ENCODE measurements at regions not wholly inside any gene's neighbourhood (a gene's known extent, or its start where the extent isn't known, plus 50 kb on each side); places are given as distances from the start of the nearest gene placed in this dataset.
"Not testable (repeated sequence)": the region's sequence is repeated elsewhere in the genome, so short reads cannot be mapped to it uniquely, and the experiment has no call there.

- no peak for DNase-seq (ENCODE audit: low read depth in 2 of 2)
Observed at GRCh38 chr6:10128721-10129120, 286.2 kb downstream of the TFAP2A start.

DNA sequence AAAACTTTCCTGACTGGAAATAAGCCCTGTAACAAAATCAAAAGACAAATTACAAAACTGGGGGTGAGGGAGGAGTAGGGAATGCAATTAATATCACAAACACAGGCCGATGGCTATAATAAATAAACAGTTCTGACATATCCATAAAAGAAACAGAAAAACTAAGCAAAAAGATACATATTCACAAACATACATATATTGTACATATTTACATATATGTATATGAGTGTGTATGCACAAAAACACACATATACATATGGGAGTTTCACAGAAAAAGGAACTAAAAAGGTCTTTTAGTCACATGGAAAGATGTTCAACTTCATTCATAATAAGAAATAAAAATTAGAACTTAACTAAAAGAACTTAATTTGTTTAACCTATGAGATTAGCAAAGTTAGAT, 292.7 kb downstream of the TFAP2A start:
- no peak for DNase-seq (ENCODE audit: low read depth in 2 of 2)

DNA sequence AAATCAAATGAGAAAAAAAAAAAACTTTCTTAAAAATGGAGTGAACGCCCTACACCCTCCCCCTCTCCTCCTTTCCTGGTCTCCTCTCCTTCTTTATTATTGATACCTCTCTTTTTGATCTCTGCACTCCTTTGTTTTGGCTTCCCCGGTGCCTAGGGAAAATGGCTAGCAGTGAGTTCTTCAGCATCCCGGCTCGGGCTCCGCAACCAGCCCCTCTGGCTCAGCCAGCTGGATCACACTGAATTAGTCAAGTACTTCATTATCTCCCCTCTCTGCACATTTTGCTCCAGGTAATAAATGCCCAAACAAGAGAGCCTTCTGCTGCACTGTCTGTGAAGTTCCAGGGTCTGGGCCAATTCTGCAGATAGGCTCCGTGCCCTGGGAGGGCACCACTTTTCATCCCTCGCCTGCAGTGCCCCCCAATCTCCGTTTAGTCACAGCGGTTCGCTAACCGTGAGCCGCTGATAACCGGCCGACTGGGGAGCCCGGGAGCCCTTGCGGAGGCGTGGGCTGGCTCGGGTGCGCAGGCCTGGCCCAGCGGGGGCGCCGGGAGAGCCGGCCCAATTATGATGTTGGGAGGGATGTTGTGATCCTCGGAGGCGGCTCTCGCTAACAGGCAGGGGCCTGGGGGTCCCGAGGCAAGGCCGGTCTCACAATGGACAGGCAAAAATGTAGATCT, 301.9 kb downstream of the TFAP2A start:
- no peak for DNase-seq (ENCODE audit: low read depth in 2 of 2)

DNA sequence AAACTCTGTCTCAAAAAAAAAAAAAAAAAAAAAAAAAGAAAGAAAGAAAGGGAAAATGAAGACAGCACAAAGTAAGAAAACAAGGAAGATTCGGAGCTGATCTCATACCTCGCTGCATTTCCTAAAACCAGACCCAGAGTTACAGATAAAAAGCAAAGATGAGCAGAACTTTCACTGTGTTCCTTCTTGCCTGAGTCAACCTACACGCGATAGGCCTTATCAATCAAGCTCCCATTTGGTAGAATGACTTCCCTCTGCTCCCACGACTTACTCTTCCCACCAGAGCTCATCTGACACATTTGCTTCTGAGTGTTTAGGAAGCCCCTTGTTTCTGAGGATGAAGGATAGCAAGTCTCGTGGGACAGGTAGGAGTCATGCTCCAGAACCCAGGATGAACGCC, 302.9 kb downstream of the TFAP2A start:
- no peak for DNase-seq (ENCODE audit: low read depth in 2 of 2)

DNA sequence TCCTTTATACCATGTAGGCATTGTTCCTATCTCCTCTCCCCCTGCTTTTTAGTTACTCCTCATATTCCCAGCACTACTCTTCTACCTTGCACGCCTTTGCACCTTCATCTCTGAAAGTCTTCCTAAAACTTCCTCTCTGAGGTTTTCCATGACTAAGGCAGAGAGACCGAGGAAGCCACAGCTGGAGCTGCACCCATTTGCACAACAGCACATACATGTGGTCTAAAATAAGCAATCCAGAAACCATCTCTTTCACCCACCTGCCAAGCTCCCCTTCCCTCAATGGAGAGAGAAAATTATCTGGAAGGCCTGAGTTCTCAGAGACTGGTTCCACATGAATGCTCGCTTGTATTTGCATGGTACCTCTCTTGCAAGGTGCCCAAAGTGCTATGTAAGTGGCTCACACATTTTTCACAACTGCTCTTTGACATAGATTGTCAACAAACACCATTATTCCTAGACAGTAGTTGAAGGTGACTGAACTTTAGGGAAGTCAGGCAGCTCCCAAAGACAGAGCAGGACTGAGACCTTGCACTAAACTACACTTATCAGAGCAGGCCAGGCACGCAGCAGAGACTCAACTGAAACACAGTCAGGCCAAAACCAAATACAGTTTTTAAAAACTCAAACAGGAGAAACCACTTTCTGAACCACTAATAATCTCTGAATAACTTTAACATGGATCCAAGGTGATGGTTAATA, 313.2 kb downstream of the TFAP2A start:
- no peak for DNase-seq (ENCODE audit: low read depth in 2 of 2)

DNA sequence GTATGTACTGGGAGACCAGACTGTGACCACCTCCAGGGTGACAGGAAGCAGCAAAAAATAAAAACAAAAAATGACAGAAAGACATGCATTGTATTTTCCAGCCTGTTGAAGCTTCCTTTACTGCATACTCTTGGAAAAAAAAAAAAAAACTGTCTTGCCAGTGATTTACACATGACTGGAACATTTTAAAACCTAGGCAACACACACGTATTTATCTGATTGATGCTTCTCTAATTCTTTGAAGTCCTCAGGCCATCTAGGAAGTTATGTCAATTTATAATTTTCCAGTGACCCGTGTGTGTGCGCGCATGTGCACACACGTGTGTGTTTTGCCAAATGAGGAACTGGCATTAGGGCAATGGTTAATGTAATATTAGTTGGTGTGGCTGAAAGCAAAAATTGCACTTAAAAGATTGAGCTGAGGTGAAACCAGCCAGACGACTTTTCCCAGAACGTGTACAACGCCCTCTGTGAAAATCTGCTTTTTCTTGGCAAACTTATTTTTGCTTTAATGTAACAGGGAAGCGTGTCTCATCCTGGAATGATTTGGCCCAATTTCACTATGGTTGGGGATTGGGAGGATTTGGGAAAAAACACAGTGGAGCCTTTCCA, 315.2 kb downstream of the TFAP2A start:
- no peak for DNase-seq (ENCODE audit: low read depth in 2 of 2)

DNA sequence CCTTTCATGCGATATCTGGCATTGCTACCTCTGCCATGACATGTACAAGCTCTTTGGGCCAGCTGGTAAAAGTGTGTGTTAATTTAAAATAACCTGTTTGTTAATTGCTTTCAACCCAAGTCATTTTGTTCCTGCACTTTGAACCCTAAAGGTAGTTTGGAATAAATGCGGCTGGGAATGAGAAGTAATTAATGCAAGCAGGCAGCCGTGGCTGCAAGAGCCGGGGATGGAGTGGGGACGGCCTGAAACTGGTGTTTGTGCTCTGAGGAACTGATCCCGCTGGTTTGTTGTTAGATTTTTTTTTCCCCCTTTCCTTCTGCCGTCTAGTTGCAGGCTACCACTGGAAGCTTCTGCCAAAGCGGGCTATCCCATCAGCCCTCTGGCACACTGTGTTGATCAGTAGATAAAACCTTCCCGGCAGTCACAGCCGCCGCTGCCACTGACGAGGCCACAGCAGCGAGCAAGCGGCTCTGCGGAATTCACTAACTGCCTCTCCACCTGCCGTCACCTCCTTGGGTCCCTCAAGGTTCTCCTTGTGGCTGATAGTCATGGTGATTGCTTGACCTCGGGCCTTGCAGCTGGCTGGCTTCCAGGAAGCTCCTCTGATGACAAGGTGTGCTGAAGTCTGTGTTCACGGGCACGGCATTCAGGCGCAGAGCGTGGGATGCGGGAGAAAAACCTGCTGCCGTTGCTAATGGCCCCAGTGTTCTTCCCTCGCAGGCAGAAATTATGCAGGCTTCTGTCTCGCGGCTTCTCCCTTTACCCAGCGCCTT, 315.9 kb downstream of the TFAP2A start:
- no peak for DNase-seq (ENCODE audit: low read depth in 2 of 2)

GRCh38 chr6:10093282-10093681, 321.6 kb downstream of the TFAP2A start:
- DNase-seq (ENCODE audit: low read depth in 2 of 2): no peak

DNA sequence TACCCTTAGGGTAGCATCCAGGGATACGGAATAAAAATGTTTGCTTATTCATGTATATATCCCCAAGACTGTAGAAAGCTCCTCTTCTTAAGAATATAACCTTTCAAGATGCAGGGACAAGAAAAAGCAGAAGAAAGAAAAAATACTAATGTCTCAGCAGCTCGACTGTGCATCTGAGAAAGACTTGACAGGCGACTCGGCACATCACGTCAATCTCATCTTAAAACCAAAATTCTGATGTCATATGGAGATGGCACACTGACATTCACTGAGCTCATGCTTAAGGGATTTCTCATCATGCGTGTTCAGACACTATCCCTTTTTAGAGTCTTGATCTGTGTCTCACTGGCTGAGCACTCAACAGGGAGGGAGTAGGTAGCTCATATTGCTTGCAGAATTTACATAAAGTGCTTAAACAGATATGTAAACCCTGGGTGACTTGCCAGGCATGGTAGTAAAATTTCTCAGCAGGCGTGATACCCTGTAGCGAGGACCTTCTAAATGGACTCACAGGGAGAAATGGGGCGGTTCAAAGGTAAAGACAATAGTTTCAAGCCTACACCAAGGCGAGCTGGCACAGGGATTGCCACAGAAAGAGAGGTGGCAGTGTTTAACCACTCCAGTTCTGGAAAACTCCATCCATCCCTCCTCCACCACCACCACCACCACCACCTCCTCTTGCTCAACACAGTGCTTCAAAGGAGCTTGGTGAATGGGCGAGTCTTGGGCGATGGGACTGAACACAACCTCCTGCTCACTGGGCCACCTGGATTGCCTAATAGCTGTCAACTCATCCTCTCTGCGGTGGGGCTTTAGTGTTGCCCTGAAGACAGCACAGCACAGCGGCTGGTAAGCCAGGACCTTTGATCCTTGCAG, 330.5 kb downstream of the TFAP2A start:
- DNase-seq (ENCODE audit: low read depth in 2 of 2): no peak

GRCh38 chr6:10082385-10082784, 332.5 kb downstream of the TFAP2A start:
- DNase-seq (ENCODE audit: low read depth in 2 of 2): no peak

- no peak for DNase-seq (ENCODE audit: low read depth in 2 of 2)
Observed at GRCh38 chr6:10081957-10082356, 332.9 kb downstream of the TFAP2A start.

DNA sequence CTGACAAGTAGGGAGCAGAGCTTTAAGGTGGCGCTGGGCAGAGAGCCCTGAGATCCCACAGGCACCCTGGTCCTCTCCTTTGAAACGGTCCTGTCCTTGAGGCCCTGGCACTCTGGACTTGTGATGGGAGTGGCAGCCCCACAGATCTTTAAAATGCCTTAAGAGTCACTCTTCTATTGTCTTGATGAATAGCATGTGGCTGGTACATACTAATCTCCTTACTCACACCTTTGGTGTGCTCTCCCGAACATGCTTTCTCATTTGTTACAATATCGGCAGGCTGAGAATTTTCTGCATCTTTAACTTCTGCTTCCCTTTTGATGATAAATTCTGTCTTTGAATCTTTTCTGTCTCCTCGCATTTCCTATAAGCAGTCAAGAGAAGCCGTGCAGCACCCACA, 333.8 kb downstream of the TFAP2A start:
- DNase-seq (ENCODE audit: low read depth in 2 of 2): no peak

DNA sequence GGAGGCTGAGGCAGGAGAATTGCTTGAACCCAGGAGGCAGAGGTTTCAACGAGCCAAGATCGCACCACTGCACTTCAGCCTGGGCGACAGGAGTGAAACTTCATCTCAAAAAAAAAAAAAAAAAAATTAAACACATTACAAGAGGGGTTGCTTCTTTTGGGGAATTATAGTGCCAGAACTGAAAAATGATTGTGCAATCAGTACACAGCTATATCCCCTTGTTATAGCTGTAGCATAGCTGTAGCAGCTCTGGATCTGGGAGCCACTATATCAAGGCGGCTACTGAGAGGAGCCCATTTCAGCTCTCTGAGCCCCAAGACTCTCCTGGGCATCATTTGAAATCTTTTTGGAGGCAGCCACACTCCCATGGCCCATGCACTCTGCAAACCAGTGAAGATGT, 334.3 kb downstream of the TFAP2A start:
- no peak for DNase-seq (ENCODE audit: low read depth in 2 of 2)

DNA sequence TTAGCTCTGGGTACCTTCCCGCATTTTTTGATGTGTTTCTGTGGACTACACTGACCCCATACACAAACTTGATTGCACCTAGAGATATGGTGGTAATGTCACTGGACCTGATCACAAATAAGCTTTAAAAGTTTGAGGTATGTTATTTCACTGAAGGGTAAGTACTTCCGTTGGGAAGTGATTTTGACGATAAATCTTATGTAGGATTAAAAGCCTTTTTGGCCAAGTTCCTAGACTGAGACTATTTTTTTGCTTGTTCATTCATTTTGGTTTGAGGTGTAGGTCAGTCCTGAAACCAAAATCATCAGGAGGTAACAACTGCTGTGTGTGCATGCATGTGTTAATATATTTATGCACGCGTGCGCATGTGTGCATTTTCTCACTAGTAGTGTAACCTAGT, 336.3 kb downstream of the TFAP2A start:
- no peak for DNase-seq (ENCODE audit: low read depth in 2 of 2)

GRCh38 chr6:10074726-10075125, 340.1 kb downstream of the TFAP2A start:
- not testable (repeated sequence) for DNase-seq (ENCODE audit: low read depth in 2 of 2)

DNA sequence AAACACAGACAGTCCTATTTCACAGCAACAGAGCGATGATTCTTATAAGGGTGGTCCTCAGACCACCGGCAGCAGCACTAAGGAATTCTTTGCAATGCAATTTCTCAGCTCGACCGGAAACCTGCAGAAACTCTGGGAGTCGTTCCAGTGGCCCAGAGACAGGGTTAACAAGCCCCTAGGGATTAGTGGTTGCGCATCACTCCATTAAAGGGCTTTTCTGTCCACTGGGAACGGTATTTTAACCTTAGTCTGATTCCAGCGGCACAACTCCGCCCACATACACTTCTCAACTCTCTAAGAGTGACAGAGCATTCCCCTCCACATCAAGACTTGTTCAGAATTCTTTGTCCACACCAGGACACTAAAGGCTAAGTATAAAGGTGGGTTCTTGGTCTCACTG, 341.5 kb downstream of the TFAP2A start:
- DNase-seq (ENCODE audit: low read depth in 2 of 2): no peak

DNA sequence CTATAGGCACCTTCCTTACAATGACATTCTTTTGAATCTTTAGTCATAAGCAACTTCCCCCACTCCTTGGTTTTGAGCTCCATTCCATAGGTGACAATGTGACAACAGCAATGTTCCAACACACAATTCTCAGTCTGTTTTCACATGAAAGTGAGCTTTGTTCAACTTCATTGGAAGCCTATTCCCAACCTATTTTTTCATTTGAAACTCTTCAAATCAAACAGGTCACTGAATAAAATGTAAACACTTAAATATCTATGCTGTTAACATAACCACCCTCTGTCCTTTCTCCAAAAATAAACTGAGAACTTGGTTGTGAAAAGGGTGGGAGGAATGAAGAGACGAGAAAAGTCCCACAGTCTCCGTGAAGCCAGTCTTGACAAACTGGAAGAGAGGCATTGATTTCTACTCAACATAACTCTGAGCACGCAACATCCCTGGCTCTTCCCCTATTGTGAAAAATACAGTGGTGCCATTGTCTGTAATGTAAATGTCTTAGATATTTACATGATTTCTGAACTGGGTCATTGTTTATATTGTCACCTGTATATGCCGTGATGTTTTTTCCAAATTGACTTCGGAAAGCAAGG, 343.1 kb downstream of the TFAP2A start:
- DNase-seq (ENCODE audit: low read depth in 2 of 2): no peak

- no peak for DNase-seq (ENCODE audit: low read depth in 2 of 2)
Observed at GRCh38 chr6:10060004-10060403, 354.9 kb downstream of the TFAP2A start.

DNA sequence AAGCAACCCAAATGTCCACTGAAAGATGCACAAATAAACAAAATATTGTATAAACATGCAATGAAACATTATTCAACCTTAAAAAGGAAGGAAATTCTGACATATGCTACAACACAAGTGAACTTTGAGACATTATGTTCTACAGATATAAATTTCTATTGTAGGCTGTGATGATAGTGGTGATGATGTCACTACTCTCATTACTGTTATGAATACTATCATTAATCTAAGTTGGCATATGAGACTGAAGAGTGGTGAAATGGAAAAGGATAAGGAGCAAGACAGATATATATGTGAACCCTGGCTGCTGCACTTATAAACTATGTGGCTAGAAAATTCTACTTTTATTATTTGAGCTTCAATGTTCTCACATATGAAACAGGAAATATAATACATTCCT, 360.2 kb downstream of the TFAP2A start:
- DNase-seq (ENCODE audit: low read depth in 2 of 2): no peak

- no peak for DNase-seq (ENCODE audit: low read depth in 2 of 2)
Observed at GRCh38 chr6:10051283-10051682, 363.6 kb downstream of the TFAP2A start.
